Activated effector memory CD4-positive, alpha-beta T cell treated with anti-CD3 and anti-CD28 coated beads, Interleukin-2, amount 50 U/mL, for 16 hours (primary cell): ENCODE measurements at regions not wholly inside any gene's neighbourhood (a gene's known extent, or its start where the extent isn't known, plus 50 kb on each side); places are given as distances from the start of the nearest gene placed in this dataset.
"Not testable (repeated sequence)": the region's sequence is repeated elsewhere in the genome, so short reads cannot be mapped to it uniquely, and the experiment has no call there.

Experiments used
- DNase-seq: peaks from one replicate; pipeline ENCODE4 v3.0.0-alpha.2; 2020

GRCh38 chr14:25303934-25304333, 254.0 kb upstream of the STXBP6 start:
- DNase-seq: no peak

- no peak for DNase-seq
Observed at GRCh38 chr14:25298238-25298637, 248.3 kb upstream of the STXBP6 start.

GRCh38 chr14:25290154-25290553, 240.2 kb upstream of the STXBP6 start:
- DNase-seq: not testable (repeated sequence)

GRCh38 chr14:25274529-25274928, 224.6 kb upstream of the STXBP6 start:
- no peak for DNase-seq

GRCh38 chr14:25267186-25267585, 217.2 kb upstream of the STXBP6 start:
- DNase-seq: no peak

GRCh38 chr14:25259470-25259869, 209.5 kb upstream of the STXBP6 start:
- DNase-seq: no peak

GRCh38 chr14:25252793-25253192, 202.8 kb upstream of the STXBP6 start:
- DNase-seq: no peak

- no peak for DNase-seq
Observed at GRCh38 chr14:25250516-25250915, 200.6 kb upstream of the STXBP6 start.

- DNase-seq: no peak
Observed at GRCh38 chr14:25247609-25248008, 197.7 kb upstream of the STXBP6 start.

- no peak for DNase-seq
Observed at GRCh38 chr14:25246751-25247150, 196.8 kb upstream of the STXBP6 start.

- no peak for DNase-seq
Observed at GRCh38 chr14:25239170-25239569, 189.2 kb upstream of the STXBP6 start.

GRCh38 chr14:25237845-25238244, 187.9 kb upstream of the STXBP6 start:
- no peak for DNase-seq

GRCh38 chr14:25233613-25234012, 183.7 kb upstream of the STXBP6 start:
- no peak for DNase-seq

GRCh38 chr14:25231004-25231403, 181.1 kb upstream of the STXBP6 start:
- DNase-seq: no peak

GRCh38 chr14:25226214-25226613, 176.3 kb upstream of the STXBP6 start:
- no peak for DNase-seq

- DNase-seq: no peak
Observed at GRCh38 chr14:25222256-25222655, 172.3 kb upstream of the STXBP6 start.

- no peak for DNase-seq
Observed at GRCh38 chr14:25220514-25220913, 170.6 kb upstream of the STXBP6 start.

GRCh38 chr14:25215607-25216006, 165.7 kb upstream of the STXBP6 start:
- DNase-seq: no peak

GRCh38 chr14:25197885-25198284, 147.9 kb upstream of the STXBP6 start:
- DNase-seq: no peak

GRCh38 chr14:25180221-25180620, 130.3 kb upstream of the STXBP6 start:
- no peak for DNase-seq

- no peak for DNase-seq
Observed at GRCh38 chr14:25178255-25178654, 128.3 kb upstream of the STXBP6 start.

GRCh38 chr14:25150934-25151790, 101.2 kb upstream of the STXBP6 start:
- no peak for DNase-seq

GRCh38 chr14:25150401-25150800, 100.5 kb upstream of the STXBP6 start:
- DNase-seq: no peak

- no peak for DNase-seq
Observed at GRCh38 chr14:25140411-25140810, 90.5 kb upstream of the STXBP6 start.

GRCh38 chr14:25136811-25137210, 86.9 kb upstream of the STXBP6 start:
- DNase-seq: no peak
